ENCODE measurements at regions not wholly inside any gene's neighbourhood (a gene's known extent, or its start where the extent isn't known, plus 50 kb on each side); places are given as distances from the start of the nearest gene placed in this dataset.
"Not testable (repeated sequence)": the region's sequence is repeated elsewhere in the genome, so short reads cannot be mapped to it uniquely, and the experiment has no call there.

DNA sequence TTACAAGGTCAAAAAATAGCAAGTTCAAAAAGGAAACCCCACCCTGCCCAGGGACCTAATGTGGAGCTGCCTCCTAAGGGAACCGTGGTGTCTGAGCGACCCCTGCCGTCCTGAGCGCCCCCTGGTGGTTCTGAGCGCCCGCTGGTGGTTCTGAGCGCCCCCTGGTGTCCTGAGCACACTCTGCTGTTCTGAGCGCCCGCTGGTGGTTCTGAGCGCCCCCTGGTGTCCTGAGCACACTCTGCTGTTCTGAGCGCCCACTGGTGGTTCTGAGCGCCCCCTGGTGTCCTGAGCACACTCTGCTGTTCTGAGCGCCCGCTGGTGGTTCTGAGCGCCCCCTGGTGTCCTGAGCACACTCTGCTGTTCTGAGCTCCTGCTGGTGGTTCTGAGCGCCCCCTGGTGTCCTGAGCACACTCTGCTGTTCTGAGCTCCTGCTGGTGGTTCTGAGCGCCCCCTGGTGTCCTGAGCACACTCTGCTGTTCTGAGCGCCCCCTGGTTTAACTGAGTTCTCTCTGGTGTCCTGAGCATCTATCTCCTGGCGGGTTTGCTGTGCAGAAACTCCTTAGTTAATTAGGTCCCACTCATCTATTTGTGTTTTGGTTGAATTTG is 1137.5 kb downstream of the TMEM121 start:
- TF ChIP-seq, protein P1, sequence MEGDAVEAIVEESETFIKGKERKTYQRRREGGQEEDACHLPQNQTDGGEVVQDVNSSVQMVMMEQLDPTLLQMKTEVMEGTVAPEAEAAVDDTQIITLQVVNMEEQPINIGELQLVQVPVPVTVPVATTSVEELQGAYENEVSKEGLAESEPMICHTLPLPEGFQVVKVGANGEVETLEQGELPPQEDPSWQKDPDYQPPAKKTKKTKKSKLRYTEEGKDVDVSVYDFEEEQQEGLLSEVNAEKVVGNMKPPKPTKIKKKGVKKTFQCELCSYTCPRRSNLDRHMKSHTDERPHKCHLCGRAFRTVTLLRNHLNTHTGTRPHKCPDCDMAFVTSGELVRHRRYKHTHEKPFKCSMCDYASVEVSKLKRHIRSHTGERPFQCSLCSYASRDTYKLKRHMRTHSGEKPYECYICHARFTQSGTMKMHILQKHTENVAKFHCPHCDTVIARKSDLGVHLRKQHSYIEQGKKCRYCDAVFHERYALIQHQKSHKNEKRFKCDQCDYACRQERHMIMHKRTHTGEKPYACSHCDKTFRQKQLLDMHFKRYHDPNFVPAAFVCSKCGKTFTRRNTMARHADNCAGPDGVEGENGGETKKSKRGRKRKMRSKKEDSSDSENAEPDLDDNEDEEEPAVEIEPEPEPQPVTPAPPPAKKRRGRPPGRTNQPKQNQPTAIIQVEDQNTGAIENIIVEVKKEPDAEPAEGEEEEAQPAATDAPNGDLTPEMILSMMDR (IDR thresholded peaks at IDR 0.05; ENCODE audit: insufficient read depth, low read length): peak; percentile 65
- TF ChIP-seq POLR2AphosphoS5 (IDR thresholded peaks at IDR 0.05; ENCODE audit: low read depth): peak; percentile 76
- TF ChIP-seq GABPA (IDR thresholded peaks at IDR 0.05; ENCODE audit: low read depth); SPI1 (IDR thresholded peaks at IDR 0.05; ENCODE audit: borderline replicate concordance, low read depth): not testable (repeated sequence)
- TF ChIP-seq, protein P2, sequence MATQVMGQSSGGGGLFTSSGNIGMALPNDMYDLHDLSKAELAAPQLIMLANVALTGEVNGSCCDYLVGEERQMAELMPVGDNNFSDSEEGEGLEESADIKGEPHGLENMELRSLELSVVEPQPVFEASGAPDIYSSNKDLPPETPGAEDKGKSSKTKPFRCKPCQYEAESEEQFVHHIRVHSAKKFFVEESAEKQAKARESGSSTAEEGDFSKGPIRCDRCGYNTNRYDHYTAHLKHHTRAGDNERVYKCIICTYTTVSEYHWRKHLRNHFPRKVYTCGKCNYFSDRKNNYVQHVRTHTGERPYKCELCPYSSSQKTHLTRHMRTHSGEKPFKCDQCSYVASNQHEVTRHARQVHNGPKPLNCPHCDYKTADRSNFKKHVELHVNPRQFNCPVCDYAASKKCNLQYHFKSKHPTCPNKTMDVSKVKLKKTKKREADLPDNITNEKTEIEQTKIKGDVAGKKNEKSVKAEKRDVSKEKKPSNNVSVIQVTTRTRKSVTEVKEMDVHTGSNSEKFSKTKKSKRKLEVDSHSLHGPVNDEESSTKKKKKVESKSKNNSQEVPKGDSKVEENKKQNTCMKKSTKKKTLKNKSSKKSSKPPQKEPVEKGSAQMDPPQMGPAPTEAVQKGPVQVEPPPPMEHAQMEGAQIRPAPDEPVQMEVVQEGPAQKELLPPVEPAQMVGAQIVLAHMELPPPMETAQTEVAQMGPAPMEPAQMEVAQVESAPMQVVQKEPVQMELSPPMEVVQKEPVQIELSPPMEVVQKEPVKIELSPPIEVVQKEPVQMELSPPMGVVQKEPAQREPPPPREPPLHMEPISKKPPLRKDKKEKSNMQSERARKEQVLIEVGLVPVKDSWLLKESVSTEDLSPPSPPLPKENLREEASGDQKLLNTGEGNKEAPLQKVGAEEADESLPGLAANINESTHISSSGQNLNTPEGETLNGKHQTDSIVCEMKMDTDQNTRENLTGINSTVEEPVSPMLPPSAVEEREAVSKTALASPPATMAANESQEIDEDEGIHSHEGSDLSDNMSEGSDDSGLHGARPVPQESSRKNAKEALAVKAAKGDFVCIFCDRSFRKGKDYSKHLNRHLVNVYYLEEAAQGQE (IDR thresholded peaks at IDR 0.05; ENCODE audit: insufficient replicate concordance, low read depth): not testable (repeated sequence)
